Midbrain (tissue), 1 donor: ENCODE measurements at regions not wholly inside any gene's neighbourhood (a gene's known extent, or its start where the extent isn't known, plus 50 kb on each side); places are given as distances from the start of the nearest gene placed in this dataset.
"Not testable (repeated sequence)": the region's sequence is repeated elsewhere in the genome, so short reads cannot be mapped to it uniquely, and the experiment has no call there.

Experiments
- DNase-seq: peaks from one replicate; lab custom pipeline; 2025; lab: John Stamatoyannopoulos, UW

GRCh38 chr3:18625085-18625484, 199.9 kb upstream of the SATB1 start:
- DNase-seq, result no peak

GRCh38 chr3:18623220-18623619, 198.1 kb upstream of the SATB1 start:
- no peak for DNase-seq

- no peak for DNase-seq
Observed at GRCh38 chr3:18618723-18619122, 193.6 kb upstream of the SATB1 start.

GRCh38 chr3:18611991-18612390, 186.9 kb upstream of the SATB1 start:
- no peak for DNase-seq

GRCh38 chr3:18609187-18609586, 184.0 kb upstream of the SATB1 start:
- DNase-seq, result no peak

- DNase-seq, result no peak
Observed at GRCh38 chr3:18597919-18598318, 172.8 kb upstream of the SATB1 start.

- DNase-seq, result no peak
Observed at GRCh38 chr3:18593231-18593630, 168.1 kb upstream of the SATB1 start.

GRCh38 chr3:18591120-18591519, 166.0 kb upstream of the SATB1 start:
- DNase-seq, result no peak

- DNase-seq, result no peak
Observed at GRCh38 chr3:18586076-18586475, 160.9 kb upstream of the SATB1 start.

GRCh38 chr3:18585004-18585968, 160.1 kb upstream of the SATB1 start:
- no peak for DNase-seq

GRCh38 chr3:18580268-18580667, 155.1 kb upstream of the SATB1 start:
- no peak for DNase-seq

- DNase-seq, result no peak
Observed at GRCh38 chr3:18579661-18580060, 154.5 kb upstream of the SATB1 start.

GRCh38 chr3:18575573-18575972, 150.4 kb upstream of the SATB1 start:
- DNase-seq, result no peak

- DNase-seq, result no peak
Observed at GRCh38 chr3:18572809-18573208, 147.7 kb upstream of the SATB1 start.

GRCh38 chr3:18567293-18567692, 142.2 kb upstream of the SATB1 start:
- no peak for DNase-seq

GRCh38 chr3:18562364-18563154, 137.4 kb upstream of the SATB1 start:
- no peak for DNase-seq

GRCh38 chr3:18559331-18559842, 134.2 kb upstream of the SATB1 start:
- peak; percentile 6 for DNase-seq

GRCh38 chr3:18558507-18558906, 133.4 kb upstream of the SATB1 start:
- no peak for DNase-seq

GRCh38 chr3:18557216-18557615, 132.1 kb upstream of the SATB1 start:
- DNase-seq, result no peak

GRCh38 chr3:18556503-18557135, 131.5 kb upstream of the SATB1 start:
- DNase-seq, result no peak

- no peak for DNase-seq
Observed at GRCh38 chr3:18556001-18556408, 130.9 kb upstream of the SATB1 start.

GRCh38 chr3:18552579-18553105, 127.5 kb upstream of the SATB1 start:
- DNase-seq, result not testable (repeated sequence)
